ENCODE measurements at regions not wholly inside any gene's neighbourhood (a gene's known extent, or its start where the extent isn't known, plus 50 kb on each side); places are given as distances from the start of the nearest gene placed in this dataset.

DNA sequence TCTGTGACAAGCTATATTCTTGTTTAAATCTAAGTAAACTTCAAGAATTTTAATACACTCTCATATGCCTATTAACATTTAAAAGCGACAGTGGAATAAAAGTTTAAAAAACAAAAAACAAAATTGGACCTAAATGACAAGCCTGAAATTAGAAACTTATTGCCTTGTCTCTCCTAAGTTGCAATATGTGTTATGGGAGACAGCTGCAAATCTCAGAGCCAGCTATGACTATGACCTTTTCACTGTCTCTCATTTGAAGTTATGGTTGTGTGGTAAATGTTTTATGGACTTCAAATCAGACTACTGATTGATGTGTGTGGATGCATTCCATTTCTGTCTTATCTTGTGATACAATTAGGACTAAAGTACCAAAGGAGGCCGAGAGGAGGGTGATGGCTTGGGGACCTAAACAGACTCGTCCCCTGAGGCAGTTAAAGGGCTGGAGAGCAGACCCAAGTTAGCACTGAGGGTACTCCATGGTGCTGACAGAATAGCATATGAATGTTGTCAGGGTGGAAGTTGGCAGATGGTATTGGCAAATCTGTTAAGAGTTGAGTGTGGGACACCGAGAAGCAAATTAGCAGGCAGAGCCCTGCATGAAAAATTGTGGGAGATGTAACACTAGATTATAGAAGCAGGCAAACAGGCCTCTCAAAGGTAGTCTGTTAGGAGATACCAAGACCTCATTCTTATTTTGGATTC is 930.1 kb upstream of the MAN1A1 start:
- no peak for TF ChIP-seq ZNF121 (CRISPR knock-in tag; IDR thresholded peaks at IDR 0.05)
- TF ChIP-seq, protein P1, sequence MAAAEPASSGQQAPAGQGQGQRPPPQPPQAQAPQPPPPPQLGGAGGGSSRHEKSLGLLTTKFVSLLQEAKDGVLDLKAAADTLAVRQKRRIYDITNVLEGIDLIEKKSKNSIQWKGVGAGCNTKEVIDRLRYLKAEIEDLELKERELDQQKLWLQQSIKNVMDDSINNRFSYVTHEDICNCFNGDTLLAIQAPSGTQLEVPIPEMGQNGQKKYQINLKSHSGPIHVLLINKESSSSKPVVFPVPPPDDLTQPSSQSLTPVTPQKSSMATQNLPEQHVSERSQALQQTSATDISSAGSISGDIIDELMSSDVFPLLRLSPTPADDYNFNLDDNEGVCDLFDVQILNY (CRISPR knock-in tag; IDR thresholded peaks at IDR 0.05): no peak
- H3K4me3 Mint-ChIP-seq: no peak overlapping the region
- POLR2A ChIA-PET: no interaction called here
- H3K27me3 Mint-ChIP-seq (ENCODE audit: low read depth): no peaks in the 10 kb centered on the region
- H3K9me3 Mint-ChIP-seq: no peaks in the 10 kb centered on the region
- H3K4me1 Mint-ChIP-seq: 0 out of 2 replicates have a peak, but pooled peaks cover 2% of the 10 kb centered on the region
- no peaks in the 10 kb centered on the region for H3K36me3 Mint-ChIP-seq
- ATAC-seq: no peak
- DNase-seq (ENCODE audit: low spot score): no peak
- no peak overlapping the region for H3K27ac Mint-ChIP-seq
- CTCF ChIA-PET: no interaction called here

DNA sequence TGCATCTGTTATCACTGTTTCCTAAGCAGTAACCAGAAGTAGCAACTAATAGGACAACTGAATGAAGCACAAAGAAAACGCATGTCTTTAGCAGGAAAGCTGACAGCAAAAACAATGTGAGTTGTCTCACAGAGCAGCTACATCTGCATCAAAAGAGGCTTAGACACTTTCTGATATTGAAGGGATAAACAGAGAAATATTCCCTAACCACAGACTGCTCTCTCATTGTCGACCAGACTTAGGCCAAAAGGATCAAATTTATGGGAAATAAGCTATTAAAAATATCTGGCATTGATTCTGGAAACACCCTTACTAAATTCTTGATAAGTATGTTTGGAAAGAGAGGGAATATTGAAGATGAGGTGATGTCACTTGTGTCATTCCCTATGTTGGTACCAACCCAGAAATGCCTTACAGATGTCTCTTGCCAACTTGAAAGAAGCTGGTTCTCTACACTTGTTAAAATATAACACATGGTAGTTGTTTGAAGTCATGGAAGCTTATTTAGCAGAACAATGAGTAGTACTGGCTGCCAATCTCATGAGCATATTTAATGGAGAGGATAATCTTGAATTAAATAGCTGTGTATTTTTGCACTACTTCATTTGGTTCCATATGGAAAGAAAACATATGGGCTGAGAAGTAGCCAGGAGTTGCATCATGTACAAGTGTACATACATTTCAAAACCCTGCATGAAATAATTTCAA is 929.3 kb upstream of the MAN1A1 start:
- no peak overlapping the region for H3K4me3 Mint-ChIP-seq
- no peak for ATAC-seq
- no peaks in the 10 kb centered on the region for H3K36me3 Mint-ChIP-seq
- H3K9me3 Mint-ChIP-seq: no peaks in the 10 kb centered on the region
- TF ChIP-seq TEAD4 (CRISPR knock-in tag; IDR thresholded peaks at IDR 0.05) (no peak), ZNF232 (CRISPR knock-in tag; IDR thresholded peaks at IDR 0.05) (no peak), CBFB (CRISPR knock-in tag; IDR thresholded peaks at IDR 0.05; ENCODE audit: low read depth) (no peak), CREB1 (CRISPR knock-in tag; IDR thresholded peaks at IDR 0.05) (no peak)
- TF ChIP-seq, protein P2, sequence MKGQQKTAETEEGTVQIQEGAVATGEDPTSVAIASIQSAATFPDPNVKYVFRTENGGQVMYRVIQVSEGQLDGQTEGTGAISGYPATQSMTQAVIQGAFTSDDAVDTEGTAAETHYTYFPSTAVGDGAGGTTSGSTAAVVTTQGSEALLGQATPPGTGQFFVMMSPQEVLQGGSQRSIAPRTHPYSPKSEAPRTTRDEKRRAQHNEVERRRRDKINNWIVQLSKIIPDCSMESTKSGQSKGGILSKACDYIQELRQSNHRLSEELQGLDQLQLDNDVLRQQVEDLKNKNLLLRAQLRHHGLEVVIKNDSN (CRISPR knock-in tag; IDR thresholded peaks at IDR 0.05): no peak
- TF ChIP-seq, protein P3, sequence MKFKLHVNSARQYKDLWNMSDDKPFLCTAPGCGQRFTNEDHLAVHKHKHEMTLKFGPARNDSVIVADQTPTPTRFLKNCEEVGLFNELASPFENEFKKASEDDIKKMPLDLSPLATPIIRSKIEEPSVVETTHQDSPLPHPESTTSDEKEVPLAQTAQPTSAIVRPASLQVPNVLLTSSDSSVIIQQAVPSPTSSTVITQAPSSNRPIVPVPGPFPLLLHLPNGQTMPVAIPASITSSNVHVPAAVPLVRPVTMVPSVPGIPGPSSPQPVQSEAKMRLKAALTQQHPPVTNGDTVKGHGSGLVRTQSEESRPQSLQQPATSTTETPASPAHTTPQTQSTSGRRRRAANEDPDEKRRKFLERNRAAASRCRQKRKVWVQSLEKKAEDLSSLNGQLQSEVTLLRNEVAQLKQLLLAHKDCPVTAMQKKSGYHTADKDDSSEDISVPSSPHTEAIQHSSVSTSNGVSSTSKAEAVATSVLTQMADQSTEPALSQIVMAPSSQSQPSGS (CRISPR knock-in tag; IDR thresholded peaks at IDR 0.05; ENCODE audit: borderline replicate concordance, low read depth): no peak
- POLR2A ChIA-PET: no interaction called here
- 0 out of 2 replicates have a peak, but pooled peaks cover 2% of the 10 kb centered on the region for H3K4me1 Mint-ChIP-seq
- H3K27ac Mint-ChIP-seq: no peak overlapping the region
- DNase-seq (ENCODE audit: low spot score): no peak
- H3K27me3 Mint-ChIP-seq (ENCODE audit: low read depth): no peaks in the 10 kb centered on the region
- CTCF ChIA-PET: no interaction called here

DNA sequence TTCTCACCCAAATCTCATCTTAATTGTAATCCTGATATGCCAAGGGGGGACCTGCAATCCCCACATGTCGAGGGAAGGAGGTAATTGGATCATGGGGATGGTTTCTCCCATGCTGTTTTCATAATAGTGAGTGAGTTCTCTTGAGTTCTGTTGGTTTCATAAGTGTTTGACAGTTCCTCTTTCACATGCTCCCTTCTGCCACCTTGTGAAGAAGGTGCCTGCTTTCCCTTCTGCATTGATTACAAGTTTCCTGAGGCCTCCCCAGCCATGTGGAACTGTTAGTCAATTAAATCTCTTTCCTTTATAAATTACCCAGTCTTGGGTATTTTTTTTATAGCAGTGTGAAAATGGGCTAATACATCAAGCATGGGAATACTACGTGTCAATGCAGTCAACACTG is 925.0 kb upstream of the MAN1A1 start:
- ATAC-seq (no peak), DNase-seq (ENCODE audit: low spot score) (no peak)
- ChIA-PET POLR2A (no interaction called here), CTCF (no interaction called here)
- H3K9me3 Mint-ChIP-seq: peaks cover 29% of the 10 kb centered on the region
- peaks cover 14% of the 10 kb centered on the region for H3K36me3 Mint-ChIP-seq
- no peaks in the 10 kb centered on the region for H3K27me3 Mint-ChIP-seq (ENCODE audit: low read depth)
- no peak overlapping the region for H3K4me3 Mint-ChIP-seq
- TF ChIP-seq, protein P4, sequence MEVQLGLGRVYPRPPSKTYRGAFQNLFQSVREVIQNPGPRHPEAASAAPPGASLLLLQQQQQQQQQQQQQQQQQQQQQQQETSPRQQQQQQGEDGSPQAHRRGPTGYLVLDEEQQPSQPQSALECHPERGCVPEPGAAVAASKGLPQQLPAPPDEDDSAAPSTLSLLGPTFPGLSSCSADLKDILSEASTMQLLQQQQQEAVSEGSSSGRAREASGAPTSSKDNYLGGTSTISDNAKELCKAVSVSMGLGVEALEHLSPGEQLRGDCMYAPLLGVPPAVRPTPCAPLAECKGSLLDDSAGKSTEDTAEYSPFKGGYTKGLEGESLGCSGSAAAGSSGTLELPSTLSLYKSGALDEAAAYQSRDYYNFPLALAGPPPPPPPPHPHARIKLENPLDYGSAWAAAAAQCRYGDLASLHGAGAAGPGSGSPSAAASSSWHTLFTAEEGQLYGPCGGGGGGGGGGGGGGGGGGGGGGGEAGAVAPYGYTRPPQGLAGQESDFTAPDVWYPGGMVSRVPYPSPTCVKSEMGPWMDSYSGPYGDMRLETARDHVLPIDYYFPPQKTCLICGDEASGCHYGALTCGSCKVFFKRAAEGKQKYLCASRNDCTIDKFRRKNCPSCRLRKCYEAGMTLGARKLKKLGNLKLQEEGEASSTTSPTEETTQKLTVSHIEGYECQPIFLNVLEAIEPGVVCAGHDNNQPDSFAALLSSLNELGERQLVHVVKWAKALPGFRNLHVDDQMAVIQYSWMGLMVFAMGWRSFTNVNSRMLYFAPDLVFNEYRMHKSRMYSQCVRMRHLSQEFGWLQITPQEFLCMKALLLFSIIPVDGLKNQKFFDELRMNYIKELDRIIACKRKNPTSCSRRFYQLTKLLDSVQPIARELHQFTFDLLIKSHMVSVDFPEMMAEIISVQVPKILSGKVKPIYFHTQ (CRISPR knock-in tag; IDR thresholded peaks at IDR 0.05): no peak
- TF ChIP-seq ZNF232 (CRISPR knock-in tag; IDR thresholded peaks at IDR 0.05): no peak
- TF ChIP-seq ZBTB21 (CRISPR knock-in tag; IDR thresholded peaks at IDR 0.05; ENCODE audit: borderline replicate concordance): no peak
- no peak for TF ChIP-seq NR2C2 (CRISPR knock-in tag; IDR thresholded peaks at IDR 0.05)
- no peak for TF ChIP-seq FOXJ3 (CRISPR knock-in tag; IDR thresholded peaks at IDR 0.05; ENCODE audit: borderline replicate concordance)
- TF ChIP-seq MYBL2 (CRISPR knock-in tag; IDR thresholded peaks at IDR 0.05): no peak
- no peak for TF ChIP-seq ETV6 (CRISPR knock-in tag; IDR thresholded peaks at IDR 0.05)
- no peaks in the 10 kb centered on the region for H3K4me1 Mint-ChIP-seq
- H3K27ac Mint-ChIP-seq: no peak overlapping the region
